GM12891 (cell line): ENCODE measurements at regions not wholly inside any gene's neighbourhood (a gene's known extent, or its start where the extent isn't known, plus 50 kb on each side); places are given as distances from the start of the nearest gene placed in this dataset.

Experiments
- POLR2A ChIP-seq: IDR thresholded peaks from 2 replicates; pipeline ENCODE4 v1.6.1; 2011; ENCODE audit warnings: low read depth, low read length, control low read depth
- POLR2AphosphoS5 ChIP-seq: IDR thresholded peaks from 2 replicates; pipeline ENCODE4 v1.6.1; 2011; ENCODE audit warnings: low read depth, low read length, control low read depth
- SPI1 ChIP-seq: IDR thresholded peaks from 2 replicates; pipeline ENCODE4 v1.6.1; 2011; ENCODE audit warnings: low read depth, low read length, control low read depth

- TF ChIP-seq SPI1 (no peak), POLR2AphosphoS5 (no peak), POLR2A (no peak)
These were observed 115.9 kb upstream of the SYT6 start for GRCh38 chr1:114269539-114269938.
